ENCODE measurements at regions not wholly inside any gene's neighbourhood (a gene's known extent, or its start where the extent isn't known, plus 50 kb on each side); places are given as distances from the start of the nearest gene placed in this dataset.
A peak's percentile ranks its signal among the peaks of the same experiment; 100 is the strongest.

- no peak for DNase-seq (ENCODE audit: low read depth in 2 of 2)
Observed at GRCh38 chr1:36743286-36744005, 260.7 kb upstream of the CSF3R start.

- no peak for DNase-seq (ENCODE audit: low read depth in 2 of 2)
Observed at GRCh38 chr1:36741066-36741465, 258.4 kb upstream of the CSF3R start.

GRCh38 chr1:36740446-36740845 lies 257.7 kb upstream of the CSF3R start:
- no peak for DNase-seq (ENCODE audit: low read depth in 2 of 2)

DNA sequence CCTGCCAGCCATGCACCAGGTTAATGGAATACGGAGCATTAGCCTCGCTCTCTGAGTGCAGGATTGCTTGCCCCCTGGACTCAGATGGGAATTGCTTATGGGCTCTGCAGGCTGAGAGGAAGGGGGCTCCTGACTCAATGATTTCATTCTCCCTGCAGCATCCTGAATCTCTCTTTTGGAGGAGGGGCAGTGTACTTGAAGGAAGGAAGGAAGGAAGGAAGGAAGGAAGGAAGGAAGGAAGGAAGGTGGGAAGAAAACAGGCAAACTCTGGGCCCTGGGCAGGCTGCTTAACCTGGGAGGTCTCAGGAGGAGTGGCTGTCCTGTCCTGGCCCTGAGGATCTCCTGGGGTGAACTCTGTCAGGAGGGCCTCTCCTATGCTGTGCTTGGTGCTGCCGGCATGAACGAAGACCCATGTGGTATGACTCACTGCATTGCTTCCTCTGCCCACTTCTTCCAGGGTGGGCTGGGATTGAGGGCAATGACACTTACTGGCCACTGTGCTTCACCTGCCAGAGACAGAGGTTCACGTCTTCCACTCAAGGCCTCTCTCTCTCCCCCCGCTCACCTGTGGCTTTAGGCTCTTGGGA lies 257.1 kb upstream of the CSF3R start:
- DNase-seq (ENCODE audit: low read depth in 2 of 2): no peak

DNA sequence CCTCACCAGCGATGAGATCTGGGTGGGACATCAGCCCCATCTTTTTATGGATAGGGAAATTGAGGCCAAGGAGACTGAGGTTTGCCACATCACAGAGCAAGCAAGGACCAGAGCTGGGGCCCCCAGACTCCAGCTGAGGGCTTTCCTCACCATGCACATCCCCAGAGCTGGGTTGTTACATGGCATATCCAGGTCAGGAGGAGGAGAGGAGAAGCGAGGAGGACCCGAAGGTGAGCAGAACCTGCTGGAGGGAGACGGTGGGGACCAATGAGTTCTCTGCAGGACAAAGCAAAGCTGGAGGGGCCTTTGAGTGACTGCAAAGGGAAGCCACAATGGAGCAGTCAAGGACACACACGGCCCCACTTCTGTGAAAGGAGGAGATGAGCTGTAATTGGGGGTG lies 255.5 kb upstream of the CSF3R start:
- no peak for DNase-seq (ENCODE audit: low read depth in 2 of 2)

DNA sequence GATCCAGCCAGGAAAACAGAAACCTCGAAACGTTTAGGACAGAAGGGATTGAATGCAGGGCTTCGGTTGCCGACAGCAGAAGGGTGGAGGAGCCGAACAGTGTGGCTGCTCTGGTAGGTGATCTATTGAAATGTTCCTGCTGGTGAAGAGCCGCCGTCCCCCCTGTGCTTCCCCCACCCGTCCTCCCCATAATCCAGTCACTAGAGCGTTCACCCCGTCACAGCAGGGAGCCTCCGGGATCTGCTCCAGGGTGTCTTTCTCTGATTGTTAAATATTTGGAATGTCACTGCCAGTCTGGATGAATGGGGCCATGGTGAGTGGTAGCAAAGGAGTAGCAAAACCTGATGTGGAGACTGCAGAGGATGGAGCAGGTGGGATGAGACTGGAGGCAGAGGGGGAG lies 255.1 kb upstream of the CSF3R start:
- no peak for DNase-seq (ENCODE audit: low read depth in 2 of 2)

- no peak for DNase-seq (ENCODE audit: low read depth in 2 of 2)
Observed at GRCh38 chr1:36737038-36737555, 254.4 kb upstream of the CSF3R start.

GRCh38 chr1:36735939-36736730 lies 253.4 kb upstream of the CSF3R start:
- no peak for DNase-seq (ENCODE audit: low read depth in 2 of 2)

DNA sequence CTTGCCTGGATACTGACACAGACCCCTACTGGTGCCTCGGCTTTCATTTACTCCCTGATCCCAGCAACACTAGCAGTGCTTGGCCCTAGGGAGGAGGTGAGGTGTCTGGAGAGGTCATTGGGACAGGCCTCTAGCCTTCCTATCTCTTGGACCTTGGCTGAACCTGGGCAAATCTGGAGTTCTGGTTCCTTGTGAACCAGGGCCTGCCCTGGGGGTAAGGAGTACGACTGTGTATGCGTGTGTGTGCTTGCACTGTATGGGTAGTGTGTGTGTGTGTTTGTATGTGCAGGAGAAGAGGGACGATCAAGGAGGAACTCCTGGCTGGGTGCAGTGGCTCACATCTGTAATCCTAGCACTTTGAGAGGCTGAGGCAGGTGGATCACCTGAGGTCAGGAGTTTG lies 252.7 kb upstream of the CSF3R start:
- no peak for DNase-seq (ENCODE audit: low read depth in 2 of 2)

DNA sequence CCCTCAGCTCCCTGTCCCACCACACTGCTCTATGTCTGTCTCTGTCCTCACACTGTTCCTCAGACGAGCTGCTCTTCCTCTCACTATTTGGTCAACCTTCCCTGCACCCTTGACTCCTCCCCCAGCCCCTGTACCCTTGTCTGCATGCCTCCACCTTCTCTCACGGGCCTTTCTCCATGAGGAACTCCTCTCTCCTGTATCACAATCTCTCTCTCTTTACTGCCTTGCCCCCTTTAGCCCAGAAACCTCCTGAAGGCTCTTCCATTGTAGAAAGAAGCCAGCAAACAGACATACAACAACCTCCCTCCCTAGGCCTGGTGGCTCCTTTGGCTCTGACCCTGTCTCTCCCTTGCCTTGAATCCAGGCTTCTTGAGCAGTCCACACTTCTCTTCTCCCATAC lies 251.6 kb upstream of the CSF3R start:
- no peak for DNase-seq (ENCODE audit: low read depth in 2 of 2)

- DNase-seq (ENCODE audit: low read depth in 2 of 2): no peak
Observed at GRCh38 chr1:36733748-36734147, 251.0 kb upstream of the CSF3R start.

DNA sequence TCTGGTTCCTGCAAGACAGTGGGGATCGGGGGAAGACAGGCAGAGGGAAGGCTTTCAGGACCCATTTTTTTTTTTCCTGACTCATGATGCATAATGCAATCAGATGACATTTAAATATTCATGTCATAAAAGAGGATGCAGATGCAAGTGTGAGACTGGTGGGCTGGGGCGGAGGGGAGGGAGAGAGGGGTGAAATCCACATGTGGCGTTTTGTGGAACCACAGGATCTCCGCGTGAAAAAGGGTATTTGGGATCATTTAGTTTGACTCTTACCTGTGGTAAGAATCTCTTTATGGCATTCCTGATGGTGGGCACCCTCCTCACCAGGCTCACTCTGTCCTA lies 249.3 kb upstream of the CSF3R start:
- DNase-seq (ENCODE audit: low read depth in 2 of 2): no peak

- no peak for DNase-seq (ENCODE audit: low read depth in 2 of 2)
Observed at GRCh38 chr1:36731226-36732014, 248.7 kb upstream of the CSF3R start.

DNA sequence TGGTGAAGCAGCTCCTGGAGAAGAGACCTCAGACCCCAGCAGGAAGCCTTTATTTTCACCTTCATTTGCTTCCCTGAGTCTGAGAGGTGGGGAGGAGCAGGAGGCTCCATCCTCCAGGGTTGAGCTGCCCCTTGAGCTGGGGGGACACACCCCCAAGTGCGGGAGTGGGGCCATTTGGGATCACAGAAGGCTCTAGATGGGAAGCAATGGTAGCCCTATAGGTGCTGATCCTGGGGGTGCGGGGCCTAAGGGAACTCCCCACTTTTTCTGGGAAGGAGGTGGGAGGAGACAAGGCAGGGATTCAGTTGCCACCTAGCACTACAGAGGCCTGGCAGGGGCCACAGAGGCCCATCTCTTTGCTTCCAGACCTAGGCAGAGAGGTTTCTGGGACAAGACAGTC lies 247.9 kb upstream of the CSF3R start:
- DNase-seq (ENCODE audit: low read depth in 2 of 2): no peak

DNA sequence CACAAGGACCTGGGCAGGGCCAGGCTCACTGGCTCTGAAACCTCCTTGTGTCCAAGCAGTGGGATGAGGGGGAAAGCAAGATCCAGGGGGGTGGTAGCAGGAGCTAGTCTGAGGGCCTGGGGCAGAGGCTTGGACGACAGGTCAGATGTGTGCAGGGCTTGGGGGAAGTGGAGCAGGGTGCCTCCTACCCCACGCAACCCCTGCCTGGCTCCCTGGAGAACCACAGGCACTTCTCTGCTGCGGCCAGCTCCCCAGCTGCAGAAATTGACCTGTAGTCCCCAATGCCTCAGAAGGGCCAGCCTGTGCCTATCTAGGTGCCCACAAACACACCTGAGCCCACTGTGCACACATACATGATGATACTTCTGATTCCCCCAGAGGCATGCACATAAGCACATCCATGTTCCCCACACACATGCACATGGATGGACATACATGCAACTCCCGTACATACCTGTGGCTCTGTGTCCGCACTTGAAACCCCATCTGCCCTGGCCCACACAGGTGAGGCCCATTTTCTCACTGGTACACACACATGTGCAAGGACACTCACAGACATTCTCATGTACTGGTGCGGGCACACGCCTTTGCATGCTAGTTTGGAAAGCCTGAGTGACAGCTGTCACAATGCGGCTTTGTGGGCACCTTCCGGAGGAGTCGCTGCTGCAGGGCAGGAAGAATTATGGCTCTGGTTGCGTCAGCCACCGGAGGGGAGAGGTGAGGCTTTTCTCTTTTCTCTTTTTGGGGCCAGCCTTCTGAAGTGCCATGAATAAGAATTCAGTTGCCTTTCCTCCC lies 247.2 kb upstream of the CSF3R start:
- no peak for DNase-seq (ENCODE audit: low read depth in 2 of 2)

DNA sequence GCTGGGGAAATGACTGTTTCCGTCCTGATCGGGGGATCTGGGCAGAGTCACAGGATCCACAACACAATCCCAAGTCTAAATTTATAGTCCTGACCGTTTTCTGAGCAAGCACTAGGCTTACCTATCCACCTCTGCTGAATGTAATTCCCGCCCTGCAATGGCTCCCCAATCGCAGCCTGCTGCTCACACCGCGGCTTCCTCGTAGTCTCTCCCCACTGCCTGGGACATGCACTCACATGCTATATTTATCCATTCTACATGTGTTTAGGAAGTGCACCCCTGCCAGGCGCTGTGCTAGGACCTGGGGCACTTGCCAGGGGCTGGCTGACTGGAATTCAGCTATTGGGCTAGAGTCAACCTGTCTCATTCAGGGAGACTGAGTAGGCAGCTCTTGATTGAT lies 246.6 kb upstream of the CSF3R start:
- peak in 1 of 2 donors; percentile 30 for DNase-seq (ENCODE audit: low read depth in 2 of 2)

DNA sequence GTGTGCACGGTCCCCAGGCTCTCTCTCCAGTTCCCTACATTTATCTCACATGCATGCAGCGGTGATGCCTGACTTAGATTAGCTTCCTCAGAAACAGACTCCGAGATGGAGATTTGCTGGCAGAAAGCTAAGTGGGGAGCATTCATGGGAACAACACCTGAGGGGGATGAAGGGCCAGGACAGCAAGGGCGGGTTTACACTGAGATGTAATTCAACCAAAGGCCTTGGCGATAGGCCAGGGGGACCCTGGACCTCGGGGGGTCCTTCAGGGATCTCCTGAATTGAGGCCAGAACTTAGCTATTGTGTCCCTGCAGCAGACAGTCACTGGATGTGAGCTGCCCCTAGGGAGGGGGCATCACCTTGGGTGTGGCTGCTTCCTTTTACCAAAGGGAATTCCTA lies 246.1 kb upstream of the CSF3R start:
- no peak for DNase-seq (ENCODE audit: low read depth in 2 of 2)

GRCh38 chr1:36728051-36728450 lies 245.3 kb upstream of the CSF3R start:
- no peak for DNase-seq (ENCODE audit: low read depth in 2 of 2)

- no peak for DNase-seq (ENCODE audit: low read depth in 2 of 2)
Observed at GRCh38 chr1:36725151-36725550, 242.4 kb upstream of the CSF3R start.

- DNase-seq (ENCODE audit: low read depth in 2 of 2): no peak
Observed at GRCh38 chr1:36723813-36724212, 241.1 kb upstream of the CSF3R start.

- no peak for DNase-seq (ENCODE audit: low read depth in 2 of 2)
Observed at GRCh38 chr1:36722871-36723270, 240.2 kb upstream of the CSF3R start.
